Heart right ventricle (tissue), 16 donors: ENCODE measurements at regions not wholly inside any gene's neighbourhood (a gene's known extent, or its start where the extent isn't known, plus 50 kb on each side); places are given as distances from the start of the nearest gene placed in this dataset.
A peak's percentile ranks its signal among the peaks of the same experiment; 100 is the strongest.

Source experiments
- ATAC-seq, 8 donors: fragments of 200-7000 bp; cut with Tn5 transposase; one replicate each; pipeline ENCODE4 v1.9.1; 2020; ENCODE audit warnings: mild to moderate bottlenecking in 8 of 8, moderate library complexity in 8 of 8, moderate number of reproducible peaks in 1 of 8
- DNase-seq, 2 donors: peaks; one replicate each; pipeline ENCODE4 v3.0.0-alpha.2; 2020
- H3K27ac ChIP-seq, 10 donors: fragments of 200-600 bp; sonication (generic) in 2 of 10; one replicate each; pipeline versions ENCODE4 v1.5.0 to v1.8.0; 2020 to 2022; ENCODE audit warnings: mild to moderate bottlenecking in 3 of 10
- H3K27me3 ChIP-seq, 7 donors: fragments of 200-600 bp; one replicate each; pipeline ENCODE4 v1.8.0; 2021 to 2022; ENCODE audit warnings: mild to moderate bottlenecking in 2 of 7
- H3K36me3 ChIP-seq, 9 donors: fragments of 200-600 bp; sonication (generic) in 1 of 9; one replicate each; pipeline versions ENCODE4 v1.5.0 to v1.8.0; 2020 to 2022; ENCODE audit warnings: mild to moderate bottlenecking in 2 of 9
- H3K4me1 ChIP-seq, 9 donors: fragments of 200-600 bp; sonication (generic) in 1 of 9; one replicate each; pipeline versions ENCODE4 v1.5.0 to v1.8.0; 2020 to 2022; ENCODE audit warnings: mild to moderate bottlenecking in 4 of 9
- H3K4me3 ChIP-seq, 10 donors: fragments of 200-600 bp; sonication (generic) in 2 of 10; one replicate each; pipeline versions ENCODE4 v1.5.0 to v1.8.0; 2020 to 2022; ENCODE audit warnings: mild to moderate bottlenecking in 7 of 10, moderate library complexity in 2 of 10
- H3K9me3 ChIP-seq, 11 donors: fragments of 200-600 bp in 10 of 11; sonication (generic) in 2 of 11; one replicate each; pipeline versions ENCODE4 v1.5.0 to v1.8.0; 2013 to 2022; ENCODE audit warnings: mild to moderate bottlenecking in 2 of 11, control low read depth in 1 of 11, moderate library complexity in 1 of 11
- WGBS, 2 donors: extraction: QIAGEN DNeasy Blood & Tissue Kit; methylation state at CpG; one replicate each; pipeline ENCODE4 v1.1.7; 2013; ENCODE audit warnings: inconsistent platforms in 1 of 2; 5-methylcytosine and 5-hydroxymethylcytosine counted together
- intact Hi-C, 10 donors: fragments of 100-400 bp; cut with DNase I; formaldehyde crosslinking; loops; one replicate each; pipeline versions ENCODE4 v1.11.1 to v1.14.2; 2022
- TF ChIP-seq, protein P1 (sequence below), 9 donors: fragments of 200-600 bp; sonication (generic) in 2 of 9; IDR thresholded peaks; one replicate each; pipeline versions ENCODE4 v1.5.0 to v1.8.0; 2021 to 2022; ENCODE audit warnings: antibody characterized with exemption in 9 of 9, mild to moderate bottlenecking in 5 of 9, moderate library complexity in 1 of 9
- donor health status: Arrhythmogenic right ventricular cardiomyopathy.
- donor health status: ischemic (EF 13 %, LVEDD 7.1; RV severe dilation, severe dysfunction).
- donor health status: healthy with polysubstance abuse.
- donor health status: DM: no; HTN: yes; CAD: no.
- donor health status: DM: no; HTN: no; CAD: no.
- donor health status: ischemic (EF 25% LVEDD 6.9; RV normal size, moderate dysfunction).
- donor health status: ischemic (EF 25% LVEDD 5.7; RV mildly dilated, moderate dysfunction).
- donor health status: healthy.
- donor health status: DM: yes; HTN: yes; CAD: no.
- donor health status: Ischemic cardiomyopathy.
- donor health status: ischemic (EF 35%, LVEDD 5.7; RV mildly dilated, moderate dysfunction).
- donor health status: nonischemic (EF 11% LVEDD 7.7; RV severe dilation, severe dysfunction).
- donor health status: DM: yes; HTN: yes; CAD: no.
- donor health status: PGD.
- donor health status: ischemic (EF 29% LVEDD 5.4; RV normal size, mild dysfunction).
- donor health status: nonischemic (EF 23%, LVEDD 6.1; RV moderate dilation, normal function).

GRCh38 chr10:112030431-112030830 lies 153.1 kb downstream of the GPAM start:
- H3K4me3 ChIP-seq, result no peak overlapping the region
- DNase-seq (no peak), ATAC-seq (no peak)
- intact Hi-C loops, result no loop called here
- H3K4me1 ChIP-seq, result no peaks in the 10 kb centered on the region
- H3K9me3 ChIP-seq, result peaks cover 0 to 57% (median 14%) of the 10 kb centered on the region in 11 donors
- no peak overlapping the region for H3K27ac ChIP-seq
- 58 to 65% methylated on average over 2 of the region's 2 CpGs for WGBS, 2 donors
- no peaks in the 10 kb centered on the region for H3K27me3 ChIP-seq
- TF ChIP-seq, protein P1, sequence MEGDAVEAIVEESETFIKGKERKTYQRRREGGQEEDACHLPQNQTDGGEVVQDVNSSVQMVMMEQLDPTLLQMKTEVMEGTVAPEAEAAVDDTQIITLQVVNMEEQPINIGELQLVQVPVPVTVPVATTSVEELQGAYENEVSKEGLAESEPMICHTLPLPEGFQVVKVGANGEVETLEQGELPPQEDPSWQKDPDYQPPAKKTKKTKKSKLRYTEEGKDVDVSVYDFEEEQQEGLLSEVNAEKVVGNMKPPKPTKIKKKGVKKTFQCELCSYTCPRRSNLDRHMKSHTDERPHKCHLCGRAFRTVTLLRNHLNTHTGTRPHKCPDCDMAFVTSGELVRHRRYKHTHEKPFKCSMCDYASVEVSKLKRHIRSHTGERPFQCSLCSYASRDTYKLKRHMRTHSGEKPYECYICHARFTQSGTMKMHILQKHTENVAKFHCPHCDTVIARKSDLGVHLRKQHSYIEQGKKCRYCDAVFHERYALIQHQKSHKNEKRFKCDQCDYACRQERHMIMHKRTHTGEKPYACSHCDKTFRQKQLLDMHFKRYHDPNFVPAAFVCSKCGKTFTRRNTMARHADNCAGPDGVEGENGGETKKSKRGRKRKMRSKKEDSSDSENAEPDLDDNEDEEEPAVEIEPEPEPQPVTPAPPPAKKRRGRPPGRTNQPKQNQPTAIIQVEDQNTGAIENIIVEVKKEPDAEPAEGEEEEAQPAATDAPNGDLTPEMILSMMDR (IDR thresholded peaks at IDR 0.05), result no peak
- H3K36me3 ChIP-seq, result no peaks in the 10 kb centered on the region

GRCh38 chr10:112039823-112040222 lies 143.7 kb downstream of the GPAM start:
- WGBS, 2 donors, result 75 to 85% methylated on average over 3 of the region's 3 CpGs
- Histone ChIP-seq H3K27ac (no peak overlapping the region), H3K27me3 (no peaks in the 10 kb centered on the region), H3K9me3 (peaks cover 0 to 11% (median 0%) of the 10 kb centered on the region in 11 donors), H3K4me3 (no peak overlapping the region), H3K4me1 (no peaks in the 10 kb centered on the region), H3K36me3 (no peaks in the 10 kb centered on the region)
- ATAC-seq, result no peak
- DNase-seq, result no peak
- intact Hi-C loops, result no loop called here
- TF ChIP-seq, protein P1 (IDR thresholded peaks at IDR 0.05), result no peak

GRCh38 chr10:112040696-112041095 lies 142.9 kb downstream of the GPAM start:
- TF ChIP-seq, protein P1 (IDR thresholded peaks at IDR 0.05), result no peak
- ATAC-seq, result no peak
- intact Hi-C loops, result no loop called here
- H3K4me1 ChIP-seq, result no peaks in the 10 kb centered on the region
- H3K27ac ChIP-seq, result no peak overlapping the region
- H3K9me3 ChIP-seq, result peaks cover 0 to 5% (median 0%) of the 10 kb centered on the region in 11 donors
- H3K36me3 ChIP-seq, result no peaks in the 10 kb centered on the region
- 80% methylated on average over 3 of the region's 3 CpGs for WGBS, 2 donors
- DNase-seq, result no peak
- no peaks in the 10 kb centered on the region for H3K27me3 ChIP-seq
- no peak overlapping the region for H3K4me3 ChIP-seq

GRCh38 chr10:112045938-112046337 lies 137.6 kb downstream of the GPAM start:
- TF ChIP-seq, protein P1 (IDR thresholded peaks at IDR 0.05), result no peak
- DNase-seq, result no peak

More at GRCh38 chr10:112045938-112046337, 137.6 kb downstream of the GPAM start:
- 62 to 69% methylated on average over 3 of the region's 3 CpGs for WGBS, 2 donors
- H3K4me1 ChIP-seq, result no peaks in the 10 kb centered on the region
- intact Hi-C loops, result no loop called here
- no peaks in the 10 kb centered on the region for H3K9me3 ChIP-seq
- no peaks in the 10 kb centered on the region for H3K36me3 ChIP-seq
- no peak overlapping the region for H3K4me3 ChIP-seq
- H3K27me3 ChIP-seq, result no peaks in the 10 kb centered on the region
- ATAC-seq, result peak in 1 of 8 donors; percentile 31
- no peak overlapping the region for H3K27ac ChIP-seq
